ENCODE measurements at regions not wholly inside any gene's neighbourhood (a gene's known extent, or its start where the extent isn't known, plus 50 kb on each side); places are given as distances from the start of the nearest gene placed in this dataset.
"Not testable (repeated sequence)": the region's sequence is repeated elsewhere in the genome, so short reads cannot be mapped to it uniquely, and the experiment has no call there.

DNA sequence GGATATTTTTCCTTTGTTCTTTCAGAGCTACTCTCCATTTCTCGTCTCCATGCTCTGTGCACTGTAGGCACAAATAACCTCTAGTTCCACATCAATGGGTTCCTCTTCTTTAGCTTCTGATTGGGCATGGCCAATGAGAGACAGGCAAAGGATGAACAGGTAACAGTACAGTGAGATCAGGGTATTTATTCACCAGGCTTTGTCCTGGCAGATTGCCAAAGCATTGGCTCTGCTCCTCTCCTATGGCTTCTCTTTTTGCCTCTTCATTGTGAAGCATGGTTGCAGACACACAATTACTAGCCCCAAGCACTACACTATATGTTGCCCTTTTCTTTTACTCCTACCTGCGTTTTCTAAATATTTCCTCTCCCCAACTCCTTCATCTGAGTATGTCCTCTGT, 215.1 kb upstream of the ARRDC3 start:
- peaks cover 13% of the 10 kb centered on the region for H3K4me1 Mint-ChIP-seq (ENCODE audit: low read depth)
- peaks cover 2% of the 10 kb centered on the region for H3K36me3 Mint-ChIP-seq (ENCODE audit: insufficient read depth)
- no peak overlapping the region for H3K27ac Mint-ChIP-seq
- H3K9me3 Mint-ChIP-seq (ENCODE audit: low read depth) = peaks cover 17% of the 10 kb centered on the region
- DNase-seq (ENCODE audit: low spot score, unreplicated experiment) = no peak
- TF ChIP-seq, protein P1, sequence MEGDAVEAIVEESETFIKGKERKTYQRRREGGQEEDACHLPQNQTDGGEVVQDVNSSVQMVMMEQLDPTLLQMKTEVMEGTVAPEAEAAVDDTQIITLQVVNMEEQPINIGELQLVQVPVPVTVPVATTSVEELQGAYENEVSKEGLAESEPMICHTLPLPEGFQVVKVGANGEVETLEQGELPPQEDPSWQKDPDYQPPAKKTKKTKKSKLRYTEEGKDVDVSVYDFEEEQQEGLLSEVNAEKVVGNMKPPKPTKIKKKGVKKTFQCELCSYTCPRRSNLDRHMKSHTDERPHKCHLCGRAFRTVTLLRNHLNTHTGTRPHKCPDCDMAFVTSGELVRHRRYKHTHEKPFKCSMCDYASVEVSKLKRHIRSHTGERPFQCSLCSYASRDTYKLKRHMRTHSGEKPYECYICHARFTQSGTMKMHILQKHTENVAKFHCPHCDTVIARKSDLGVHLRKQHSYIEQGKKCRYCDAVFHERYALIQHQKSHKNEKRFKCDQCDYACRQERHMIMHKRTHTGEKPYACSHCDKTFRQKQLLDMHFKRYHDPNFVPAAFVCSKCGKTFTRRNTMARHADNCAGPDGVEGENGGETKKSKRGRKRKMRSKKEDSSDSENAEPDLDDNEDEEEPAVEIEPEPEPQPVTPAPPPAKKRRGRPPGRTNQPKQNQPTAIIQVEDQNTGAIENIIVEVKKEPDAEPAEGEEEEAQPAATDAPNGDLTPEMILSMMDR (IDR thresholded peaks at IDR 0.05; ENCODE audit: unreplicated experiment) = no peak
- peaks cover 26% of the 10 kb centered on the region for H3K27me3 Mint-ChIP-seq
- H3K4me3 Mint-ChIP-seq (ENCODE audit: low read depth) = no peak overlapping the region

GRCh38 chr5:91595424-91595823, 212.3 kb upstream of the ARRDC3 start:
- Mint-ChIP-seq H3K4me3 (ENCODE audit: low read depth) (no peak overlapping the region), H3K27ac (no peak overlapping the region), H3K36me3 (ENCODE audit: insufficient read depth) (peaks cover 6% of the 10 kb centered on the region), H3K27me3 (peaks cover 21% of the 10 kb centered on the region), H3K4me1 (ENCODE audit: low read depth) (peaks cover 13% of the 10 kb centered on the region), H3K9me3 (ENCODE audit: low read depth) (peaks cover 34% of the 10 kb centered on the region)
- no peak for DNase-seq (ENCODE audit: low spot score, unreplicated experiment)
- TF ChIP-seq, protein P1 (IDR thresholded peaks at IDR 0.05; ENCODE audit: unreplicated experiment) = no peak

GRCh38 chr5:91591076-91591475, 208.0 kb upstream of the ARRDC3 start:
- H3K4me3 Mint-ChIP-seq (ENCODE audit: low read depth) = no peak overlapping the region
- peaks cover 6% of the 10 kb centered on the region for H3K36me3 Mint-ChIP-seq (ENCODE audit: insufficient read depth)
- no peaks in the 10 kb centered on the region for H3K4me1 Mint-ChIP-seq (ENCODE audit: low read depth)
- peaks cover under 1% of the 10 kb centered on the region for H3K27me3 Mint-ChIP-seq
- TF ChIP-seq, protein P1 (IDR thresholded peaks at IDR 0.05; ENCODE audit: unreplicated experiment) = no peak
- no peak overlapping the region for H3K27ac Mint-ChIP-seq
- H3K9me3 Mint-ChIP-seq (ENCODE audit: low read depth) = peaks cover 40% of the 10 kb centered on the region
- DNase-seq (ENCODE audit: low spot score, unreplicated experiment) = no peak

GRCh38 chr5:91586232-91586631, 203.1 kb upstream of the ARRDC3 start:
- Mint-ChIP-seq H3K4me1 (ENCODE audit: low read depth) (no peaks in the 10 kb centered on the region), H3K27me3 (no peaks in the 10 kb centered on the region), H3K4me3 (ENCODE audit: low read depth) (no peak overlapping the region), H3K27ac (no peak overlapping the region), H3K9me3 (ENCODE audit: low read depth) (peaks cover 15% of the 10 kb centered on the region), H3K36me3 (ENCODE audit: insufficient read depth) (peaks cover 4% of the 10 kb centered on the region)
- TF ChIP-seq, protein P1 (IDR thresholded peaks at IDR 0.05; ENCODE audit: unreplicated experiment) = no peak
- no peak for DNase-seq (ENCODE audit: low spot score, unreplicated experiment)

DNA sequence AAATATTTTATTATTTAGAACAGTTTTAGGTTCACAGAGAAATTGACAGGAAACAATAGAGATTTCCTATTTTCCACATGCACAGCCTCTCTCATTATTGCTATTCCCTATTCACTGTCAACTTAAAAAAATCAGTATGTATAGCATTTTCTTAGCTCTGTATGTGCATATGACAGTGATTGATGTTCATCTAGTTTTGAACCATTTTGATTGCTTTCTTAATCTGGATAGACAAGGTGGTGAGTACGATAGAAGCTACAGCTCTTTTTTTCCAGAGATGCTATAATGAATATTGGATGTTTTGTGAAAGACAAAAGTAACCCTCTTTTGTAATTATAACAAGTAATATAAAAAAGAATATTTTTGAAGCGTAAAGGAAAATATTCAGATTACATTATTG, 201.2 kb upstream of the ARRDC3 start:
- H3K4me3 Mint-ChIP-seq (ENCODE audit: low read depth) = no peak overlapping the region
- H3K36me3 Mint-ChIP-seq (ENCODE audit: insufficient read depth) = no peaks in the 10 kb centered on the region
- H3K27me3 Mint-ChIP-seq = no peaks in the 10 kb centered on the region
- no peaks in the 10 kb centered on the region for H3K4me1 Mint-ChIP-seq (ENCODE audit: low read depth)
- peaks cover 10% of the 10 kb centered on the region for H3K9me3 Mint-ChIP-seq (ENCODE audit: low read depth)
- no peak for DNase-seq (ENCODE audit: low spot score, unreplicated experiment)
- TF ChIP-seq, protein P1 (IDR thresholded peaks at IDR 0.05; ENCODE audit: unreplicated experiment) = no peak
- H3K27ac Mint-ChIP-seq = no peak overlapping the region

DNA sequence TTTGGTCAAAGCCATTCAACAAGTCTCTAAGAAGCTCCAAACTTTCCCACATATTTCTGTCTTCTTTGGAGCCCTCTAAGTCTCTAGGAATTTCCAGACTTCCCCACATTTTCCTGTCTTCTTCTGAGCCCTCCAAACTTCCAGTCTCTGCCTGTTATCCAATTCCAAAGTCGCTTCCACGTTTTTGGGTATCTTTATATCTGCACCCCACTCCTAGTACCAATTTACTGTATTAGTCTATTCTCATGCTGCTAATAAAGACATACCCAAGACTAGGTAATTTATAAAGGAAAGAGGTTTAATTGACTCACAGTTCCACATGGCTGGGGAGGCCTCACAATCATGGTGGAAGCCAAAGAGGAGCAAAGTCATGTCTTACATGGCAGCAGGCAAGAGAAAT, 182.9 kb upstream of the ARRDC3 start:
- peaks cover 33% of the 10 kb centered on the region for H3K9me3 Mint-ChIP-seq (ENCODE audit: low read depth)
- H3K27ac Mint-ChIP-seq; H3K4me1 Mint-ChIP-seq (ENCODE audit: low read depth); H3K27me3 Mint-ChIP-seq; H3K36me3 Mint-ChIP-seq (ENCODE audit: insufficient read depth); DNase-seq (ENCODE audit: low spot score, unreplicated experiment); H3K4me3 Mint-ChIP-seq (ENCODE audit: low read depth): not testable (repeated sequence)
